ENCODE measurements at regions not wholly inside any gene's neighbourhood (a gene's known extent, or its start where the extent isn't known, plus 50 kb on each side); places are given as distances from the start of the nearest gene placed in this dataset.

- TF ChIP-seq POLR2AphosphoS5 (IDR thresholded peaks at IDR 0.05): no peak
- TF ChIP-seq POLR2A (IDR thresholded peaks at IDR 0.05; ENCODE audit: low read depth): no peak
- no peak for TF ChIP-seq EP300 (IDR thresholded peaks at IDR 0.05)
- no peak for TF ChIP-seq CTCF (IDR thresholded peaks at IDR 0.05)
Observed at GRCh38 chr2:204172145-204172600, 235.6 kb downstream of the ICOS start.

Data from esophagus muscularis mucosa (tissue), 4 donors.